HG03025 (cell line): ENCODE measurements at regions not wholly inside any gene's neighbourhood (a gene's known extent, or its start where the extent isn't known, plus 50 kb on each side); places are given as distances from the start of the nearest gene placed in this dataset.
"Not testable (repeated sequence)": the region's sequence is repeated elsewhere in the genome, so short reads cannot be mapped to it uniquely, and the experiment has no call there.

Source experiments
- ATAC-seq: cut with Tn5 transposase; IDR thresholded peaks from one replicate; pipeline ENCODE4 v1.9.1; 2021; ENCODE audit warnings: mild to moderate bottlenecking, moderate library complexity; ENCODE audit not compliant: unreplicated experiment, low FRiP score

DNA sequence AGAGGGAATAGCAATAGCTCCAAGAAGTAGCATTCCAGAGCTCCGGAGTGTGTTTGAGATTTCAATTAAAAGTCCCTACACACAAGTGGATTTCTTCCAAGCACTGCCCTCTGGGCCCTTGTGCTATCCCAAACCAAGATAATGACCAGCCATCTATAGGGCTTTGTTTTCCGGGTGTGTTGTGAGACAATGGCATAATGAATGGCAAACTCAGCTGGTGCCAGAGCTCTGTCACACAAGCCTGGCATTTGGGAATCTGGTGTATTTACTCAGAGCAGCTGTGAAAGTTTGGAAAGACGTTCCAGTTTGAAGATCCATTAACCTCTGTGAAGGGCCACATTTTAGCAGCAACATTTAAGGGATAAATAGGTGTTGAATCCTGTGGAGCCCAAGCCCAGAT is 61.2 kb upstream of the TMTC2 start:
- no peak for ATAC-seq

DNA sequence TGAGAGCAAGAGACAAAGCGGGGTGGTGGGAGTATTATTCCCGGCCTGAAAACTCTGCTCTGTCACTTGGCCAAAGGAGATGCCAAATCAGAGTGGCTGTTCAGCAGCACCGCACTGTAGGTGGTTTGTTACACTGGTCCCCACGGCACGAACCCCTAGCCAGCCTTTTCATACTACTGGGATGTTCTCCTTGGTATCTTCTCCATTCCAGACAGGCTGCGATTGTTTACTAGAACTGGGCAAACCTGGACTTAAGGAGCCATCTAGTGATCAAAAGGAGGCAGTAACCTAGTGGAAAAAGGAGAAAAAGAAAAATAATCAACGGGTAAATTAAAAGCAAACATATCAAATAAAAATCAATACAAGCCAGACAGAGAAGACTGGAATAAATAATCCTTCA is 58.9 kb upstream of the TMTC2 start:
- ATAC-seq, result no peak

DNA sequence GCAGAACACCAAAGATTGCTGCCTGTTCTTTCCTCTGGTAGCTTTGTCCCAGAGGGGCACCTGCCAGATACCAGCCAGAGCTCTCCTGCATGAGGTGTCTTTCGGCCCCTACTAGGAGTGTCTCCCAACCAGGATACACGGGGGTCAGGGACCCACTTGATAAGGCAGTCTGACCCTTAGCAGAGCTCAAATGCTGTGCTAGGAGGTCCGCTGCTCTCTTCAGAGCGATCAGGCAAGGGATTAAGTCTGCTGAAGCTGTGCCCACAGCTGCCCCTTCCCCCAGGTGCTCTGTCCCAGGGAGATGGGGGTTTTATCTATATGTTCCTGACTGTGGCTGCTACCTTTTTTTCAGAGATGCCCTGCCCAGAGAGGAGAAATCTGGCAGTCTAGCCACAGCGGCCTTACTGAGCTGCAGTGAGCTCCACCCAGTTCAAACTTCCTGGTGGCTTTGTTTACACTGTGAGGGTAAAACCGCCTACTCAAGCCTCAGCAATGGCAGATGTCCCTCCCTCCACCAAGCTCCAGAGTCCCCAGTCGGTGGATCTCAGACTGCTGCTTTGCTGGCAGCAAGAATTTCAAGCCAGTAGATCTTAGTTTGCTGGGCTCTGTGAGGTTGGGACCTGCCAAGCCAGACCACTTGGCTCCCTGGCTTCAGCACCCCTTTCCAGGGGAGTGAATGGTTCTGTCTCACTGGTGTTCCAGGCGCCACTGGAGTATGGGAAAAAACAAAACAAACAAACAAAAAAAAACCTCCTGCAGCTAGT is 52.0 kb upstream of the TMTC2 start:
- ATAC-seq, result not testable (repeated sequence)

DNA sequence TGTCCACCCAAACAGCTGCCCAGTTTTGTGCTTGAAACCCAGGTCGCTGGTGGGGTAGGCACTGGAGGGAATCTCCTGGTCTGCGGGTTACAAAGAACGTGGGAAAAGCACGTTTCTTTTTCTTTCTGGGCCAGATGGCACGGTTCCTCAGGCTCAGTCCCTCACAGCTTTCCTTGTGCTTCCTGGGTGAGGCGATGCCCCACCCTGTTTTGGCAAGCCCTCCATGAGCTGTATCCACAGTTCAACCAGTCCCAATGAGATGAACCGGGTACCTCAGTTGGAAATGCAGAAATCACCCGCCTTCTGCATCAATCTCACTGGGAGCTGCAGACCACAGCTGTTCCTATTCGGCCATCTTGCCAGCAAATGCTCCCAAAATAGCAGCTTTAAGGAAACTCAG is 51.4 kb upstream of the TMTC2 start:
- ATAC-seq, result no peak
